HEK293 (cell line): ENCODE measurements at regions not wholly inside any gene's neighbourhood (a gene's known extent, or its start where the extent isn't known, plus 50 kb on each side); places are given as distances from the start of the nearest gene placed in this dataset.

ENCODE experiments used
- BCL11A ChIP-seq: fragments of 450-650 bp; formaldehyde crosslinking; IDR thresholded peaks from 2 replicates; pipeline ENCODE4 v1.5.1; 2016; ENCODE audit warnings: low read depth, missing biosample characterization, missing genetic modification characterization
- GLI2 ChIP-seq: fragments of 450-650 bp; formaldehyde crosslinking; IDR thresholded peaks from 2 replicates; pipeline ENCODE4; 2017; ENCODE audit warnings: missing biosample characterization, missing genetic modification characterization, low read depth, borderline replicate concordance
- GLI4 ChIP-seq: fragments of 450-650 bp; formaldehyde crosslinking; IDR thresholded peaks from 2 replicates; pipeline ENCODE4 v1.5.1; 2016; ENCODE audit warnings: missing biosample characterization, missing genetic modification characterization
- GLIS2 ChIP-seq: fragments of 450-650 bp; formaldehyde crosslinking; IDR thresholded peaks from 2 replicates; pipeline ENCODE4 v1.5.1; 2016; ENCODE audit warnings: missing biosample characterization, missing genetic modification characterization
- OSR2 ChIP-seq: fragments of 450-650 bp; formaldehyde crosslinking; IDR thresholded peaks from 2 replicates; pipeline ENCODE4 v1.5.1; 2016; ENCODE audit warnings: missing biosample characterization, missing genetic modification characterization
- REPIN1 ChIP-seq: fragments of 450-650 bp; formaldehyde crosslinking; IDR thresholded peaks from 2 replicates; pipeline ENCODE4 v1.5.1; 2017; ENCODE audit warnings: missing biosample characterization, missing genetic modification characterization, low read depth
- REST ChIP-seq: fragments of 450-650 bp; formaldehyde crosslinking; IDR thresholded peaks from 2 replicates; pipeline ENCODE4 v1.5.1; 2016; ENCODE audit warnings: missing biosample characterization, missing genetic modification characterization
- SCRT2 ChIP-seq: fragments of 450-650 bp; formaldehyde crosslinking; IDR thresholded peaks from 2 replicates; pipeline ENCODE4 v1.5.1; 2016; ENCODE audit warnings: missing biosample characterization, missing genetic modification characterization
- SP3 ChIP-seq: fragments of 450-650 bp; formaldehyde crosslinking; IDR thresholded peaks from 2 replicates; pipeline ENCODE4 v1.5.1; 2016; ENCODE audit warnings: missing biosample characterization, missing genetic modification characterization
- TCF7L2 ChIP-seq: IDR thresholded peaks from 2 replicates; pipeline ENCODE4 v1.6.1; 2011; ENCODE audit warnings: low read depth, mild to moderate bottlenecking, inconsistent platforms, low read length, moderate library complexity, borderline replicate concordance
- TRIM28 ChIP-seq: IDR thresholded peaks from 2 replicates; pipeline ENCODE4 v1.6.1; 2011; ENCODE audit warnings: low read length, control low read depth, borderline replicate concordance
- ZBTB17 ChIP-seq: fragments of 450-650 bp; formaldehyde crosslinking; IDR thresholded peaks from 2 replicates; pipeline ENCODE4 v1.5.1; 2016; ENCODE audit warnings: missing biosample characterization, missing genetic modification characterization
- ZBTB7A ChIP-seq: fragments of 450-650 bp; formaldehyde crosslinking; IDR thresholded peaks from 2 replicates; pipeline ENCODE4 v1.5.1; 2016; ENCODE audit warnings: low read depth, missing biosample characterization, missing genetic modification characterization
- ZIC2 ChIP-seq: fragments of 450-650 bp; formaldehyde crosslinking; IDR thresholded peaks from 2 replicates; pipeline ENCODE4 v1.5.1; 2016; ENCODE audit warnings: missing biosample characterization, missing genetic modification characterization
- ZNF133 ChIP-seq: fragments of 450-650 bp; formaldehyde crosslinking; IDR thresholded peaks from 2 replicates; pipeline ENCODE4 v1.5.1; 2016; ENCODE audit warnings: missing biosample characterization, missing genetic modification characterization
- ZNF2 ChIP-seq: fragments of 450-650 bp; formaldehyde crosslinking; IDR thresholded peaks from 2 replicates; pipeline ENCODE4 v1.5.1; 2016; ENCODE audit warnings: missing biosample characterization, missing genetic modification characterization
- ZNF335 ChIP-seq: fragments of 450-650 bp; formaldehyde crosslinking; conservative IDR thresholded peaks from 2 replicates; pipeline ENCODE4 v1.5.1; 2016; ENCODE audit warnings: missing biosample characterization, missing genetic modification characterization
- ZNF350 ChIP-seq: fragments of 450-650 bp; formaldehyde crosslinking; IDR thresholded peaks from 2 replicates; pipeline ENCODE4 v1.5.0; 2017; ENCODE audit warnings: missing biosample characterization, mild to moderate bottlenecking, missing genetic modification characterization
- ZNF404 ChIP-seq: fragments of 450-650 bp; formaldehyde crosslinking; IDR thresholded peaks from 2 replicates; pipeline ENCODE4 v1.5.1; 2017; ENCODE audit warnings: missing biosample characterization, missing genetic modification characterization
- ZNF501 ChIP-seq: fragments of 450-650 bp; formaldehyde crosslinking; IDR thresholded peaks from 2 replicates; pipeline ENCODE4 v1.5.1; 2016; ENCODE audit warnings: missing biosample characterization, missing genetic modification characterization
- ZNF561 ChIP-seq: fragments of 450-650 bp; IDR thresholded peaks from 2 replicates; pipeline ENCODE4 v1.5.1; 2018; ENCODE audit warnings: missing biosample characterization, missing genetic modification characterization, borderline replicate concordance
- ZNF571 ChIP-seq: fragments of 450-650 bp; formaldehyde crosslinking; IDR thresholded peaks from 2 replicates; pipeline ENCODE4 v1.5.0; 2017; ENCODE audit warnings: missing biosample characterization, missing genetic modification characterization
- ZNF596 ChIP-seq: fragments of 450-650 bp; IDR thresholded peaks from 2 replicates; pipeline ENCODE4 v1.5.0; 2018; ENCODE audit warnings: missing biosample characterization, mild to moderate bottlenecking, missing genetic modification characterization, moderate library complexity
- ZNF610 ChIP-seq: fragments of 450-650 bp; formaldehyde crosslinking; IDR thresholded peaks from 2 replicates; pipeline ENCODE4 v1.5.1; 2016; ENCODE audit warnings: missing biosample characterization, missing genetic modification characterization, borderline replicate concordance
- ZNF654 ChIP-seq: fragments of 450-650 bp; formaldehyde crosslinking; IDR thresholded peaks from 2 replicates; pipeline ENCODE4 v1.5.1; 2016; ENCODE audit warnings: low read depth, missing biosample characterization, missing genetic modification characterization
- ZSCAN4 ChIP-seq: fragments of 450-650 bp; formaldehyde crosslinking; IDR thresholded peaks from 2 replicates; pipeline ENCODE4 v1.5.1; 2017; ENCODE audit warnings: missing biosample characterization, missing genetic modification characterization
- TF ChIP-seq, protein P1 (sequence below): fragments of 450-650 bp; formaldehyde crosslinking; IDR thresholded peaks from 2 replicates; pipeline ENCODE4 v1.5.1; 2016; ENCODE audit warnings: missing biosample characterization, missing genetic modification characterization
- TF ChIP-seq, protein P2 (sequence below): fragments of 450-650 bp; formaldehyde crosslinking; optimal IDR thresholded peaks from 2 replicates; pipeline ENCODE3; 2016; ENCODE audit warnings: missing biosample characterization, mild to moderate bottlenecking, missing genetic modification characterization
- TF ChIP-seq, protein P3 (sequence below): fragments of 450-650 bp; formaldehyde crosslinking; IDR thresholded peaks from 2 replicates; pipeline ENCODE4 v1.5.1; 2017; ENCODE audit warnings: missing biosample characterization, missing genetic modification characterization

- peak; percentile 33; the same call in 1 of the 2 replicates for TF ChIP-seq ZSCAN4 (tag by site-specific recombination)
- TF ChIP-seq ZBTB7A (tag by site-specific recombination): no peak
- no peak for TF ChIP-seq ZNF654 (tag by site-specific recombination)
- no peak for TF ChIP-seq GLI2
- 0 out of 2 replicates have a peak, but pooled peaks have one; percentile 38 for TF ChIP-seq ZNF501 (tag by site-specific recombination)
- peak; percentile 18; the same call in 1 of the 2 replicates for TF ChIP-seq ZIC2 (tag by site-specific recombination)
- TF ChIP-seq, protein P1, sequence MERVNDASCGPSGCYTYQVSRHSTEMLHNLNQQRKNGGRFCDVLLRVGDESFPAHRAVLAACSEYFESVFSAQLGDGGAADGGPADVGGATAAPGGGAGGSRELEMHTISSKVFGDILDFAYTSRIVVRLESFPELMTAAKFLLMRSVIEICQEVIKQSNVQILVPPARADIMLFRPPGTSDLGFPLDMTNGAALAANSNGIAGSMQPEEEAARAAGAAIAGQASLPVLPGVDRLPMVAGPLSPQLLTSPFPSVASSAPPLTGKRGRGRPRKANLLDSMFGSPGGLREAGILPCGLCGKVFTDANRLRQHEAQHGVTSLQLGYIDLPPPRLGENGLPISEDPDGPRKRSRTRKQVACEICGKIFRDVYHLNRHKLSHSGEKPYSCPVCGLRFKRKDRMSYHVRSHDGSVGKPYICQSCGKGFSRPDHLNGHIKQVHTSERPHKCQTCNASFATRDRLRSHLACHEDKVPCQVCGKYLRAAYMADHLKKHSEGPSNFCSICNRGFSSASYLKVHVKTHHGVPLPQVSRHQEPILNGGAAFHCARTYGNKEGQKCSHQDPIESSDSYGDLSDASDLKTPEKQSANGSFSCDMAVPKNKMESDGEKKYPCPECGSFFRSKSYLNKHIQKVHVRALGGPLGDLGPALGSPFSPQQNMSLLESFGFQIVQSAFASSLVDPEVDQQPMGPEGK (tag by site-specific recombination): peak; percentile 39; the same call in 1 of the 2 replicates
- TF ChIP-seq, protein P2, sequence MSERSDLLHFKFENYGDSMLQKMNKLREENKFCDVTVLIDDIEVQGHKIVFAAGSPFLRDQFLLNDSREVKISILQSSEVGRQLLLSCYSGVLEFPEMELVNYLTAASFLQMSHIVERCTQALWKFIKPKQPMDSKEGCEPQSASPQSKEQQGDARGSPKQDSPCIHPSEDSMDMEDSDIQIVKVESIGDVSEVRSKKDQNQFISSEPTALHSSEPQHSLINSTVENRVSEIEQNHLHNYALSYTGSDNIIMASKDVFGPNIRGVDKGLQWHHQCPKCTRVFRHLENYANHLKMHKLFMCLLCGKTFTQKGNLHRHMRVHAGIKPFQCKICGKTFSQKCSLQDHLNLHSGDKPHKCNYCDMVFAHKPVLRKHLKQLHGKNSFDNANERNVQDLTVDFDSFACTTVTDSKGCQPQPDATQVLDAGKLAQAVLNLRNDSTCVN (tag by site-specific recombination): no peak
- peak; percentile 73; the same call in 1 of the 2 replicates for TF ChIP-seq ZNF561 (tag by site-specific recombination)
- TF ChIP-seq ZNF404 (tag by site-specific recombination): no peak
- no peak for TF ChIP-seq GLI4 (tag by site-specific recombination)
- TF ChIP-seq, protein P3, sequence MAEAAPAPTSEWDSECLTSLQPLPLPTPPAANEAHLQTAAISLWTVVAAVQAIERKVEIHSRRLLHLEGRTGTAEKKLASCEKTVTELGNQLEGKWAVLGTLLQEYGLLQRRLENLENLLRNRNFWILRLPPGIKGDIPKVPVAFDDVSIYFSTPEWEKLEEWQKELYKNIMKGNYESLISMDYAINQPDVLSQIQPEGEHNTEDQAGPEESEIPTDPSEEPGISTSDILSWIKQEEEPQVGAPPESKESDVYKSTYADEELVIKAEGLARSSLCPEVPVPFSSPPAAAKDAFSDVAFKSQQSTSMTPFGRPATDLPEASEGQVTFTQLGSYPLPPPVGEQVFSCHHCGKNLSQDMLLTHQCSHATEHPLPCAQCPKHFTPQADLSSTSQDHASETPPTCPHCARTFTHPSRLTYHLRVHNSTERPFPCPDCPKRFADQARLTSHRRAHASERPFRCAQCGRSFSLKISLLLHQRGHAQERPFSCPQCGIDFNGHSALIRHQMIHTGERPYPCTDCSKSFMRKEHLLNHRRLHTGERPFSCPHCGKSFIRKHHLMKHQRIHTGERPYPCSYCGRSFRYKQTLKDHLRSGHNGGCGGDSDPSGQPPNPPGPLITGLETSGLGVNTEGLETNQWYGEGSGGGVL: no peak
- no peak for TF ChIP-seq GLIS2
- peak; percentile 26; the same call in 1 of the 2 replicates for TF ChIP-seq ZNF610
- no peak for TF ChIP-seq BCL11A (tag by site-specific recombination)
- TF ChIP-seq SCRT2 (tag by site-specific recombination): peak; percentile 65; the same call in 1 of the 2 replicates
- TF ChIP-seq TRIM28: peak; percentile 75; the same call in 1 of the 2 replicates
- peak; percentile 61 for TF ChIP-seq ZBTB17 (tag by site-specific recombination)
- no peak for TF ChIP-seq ZNF350 (tag by site-specific recombination)
- no peak for TF ChIP-seq ZNF596 (tag by site-specific recombination)
- no peak for TF ChIP-seq ZNF571 (tag by site-specific recombination)
- TF ChIP-seq ZNF2 (tag by site-specific recombination): no peak
- peak; percentile 26; the same call in 1 of the 2 replicates for TF ChIP-seq REST (tag by site-specific recombination)
- no peak for TF ChIP-seq OSR2 (tag by site-specific recombination)
- no peak for TF ChIP-seq REPIN1
- no peak for TF ChIP-seq ZNF133 (tag by site-specific recombination)
- TF ChIP-seq ZNF335: peak; percentile 100
- TF ChIP-seq SP3: peak; percentile 68
- TF ChIP-seq TCF7L2: no peak
Observed at GRCh38 chr6:77368660-77369313, 94.5 kb downstream of the HTR1B start (continued).
